G401.6 (cell line): ENCODE measurements at regions not wholly inside any gene's neighbourhood (a gene's known extent, or its start where the extent isn't known, plus 50 kb on each side); places are given as distances from the start of the nearest gene placed in this dataset.

Experiments
- FAIRE-seq: peaks from 2 replicates; lab custom pipeline; 2012; peaks lifted over from hg19 to GRCh38; lab: Jason Lieb, UNC

DNA sequence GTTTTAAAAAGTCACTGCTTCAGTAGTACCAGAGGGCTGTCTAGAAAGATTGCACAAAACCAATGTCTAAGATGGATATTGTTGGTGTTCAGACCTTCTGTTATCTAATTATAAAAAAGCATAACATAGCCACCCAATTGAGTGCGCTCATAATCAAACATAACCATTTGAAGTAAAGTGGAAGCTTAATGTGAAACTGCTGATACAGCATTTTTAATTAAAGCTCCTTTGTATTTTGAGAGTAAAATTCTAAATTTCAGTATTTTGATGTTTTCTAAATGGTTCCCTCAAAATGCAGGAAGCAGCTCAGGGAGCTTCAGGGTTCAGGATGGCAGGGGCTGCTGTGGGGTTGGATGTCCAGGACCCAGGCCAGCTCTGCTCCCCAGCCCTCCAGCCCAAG lies 291.8 kb upstream of the ZFP64 start:
- FAIRE-seq, result no peak

GRCh38 chr20:52482044-52482443 lies 290.5 kb upstream of the ZFP64 start:
- FAIRE-seq, result no peak

- FAIRE-seq, result no peak
These were observed 289.9 kb upstream of the ZFP64 start for GRCh38 chr20:52481443-52481842.

GRCh38 chr20:52476074-52476750 lies 284.6 kb upstream of the ZFP64 start:
- FAIRE-seq, result no peak

GRCh38 chr20:52473186-52473585 lies 281.6 kb upstream of the ZFP64 start:
- no peak for FAIRE-seq

DNA sequence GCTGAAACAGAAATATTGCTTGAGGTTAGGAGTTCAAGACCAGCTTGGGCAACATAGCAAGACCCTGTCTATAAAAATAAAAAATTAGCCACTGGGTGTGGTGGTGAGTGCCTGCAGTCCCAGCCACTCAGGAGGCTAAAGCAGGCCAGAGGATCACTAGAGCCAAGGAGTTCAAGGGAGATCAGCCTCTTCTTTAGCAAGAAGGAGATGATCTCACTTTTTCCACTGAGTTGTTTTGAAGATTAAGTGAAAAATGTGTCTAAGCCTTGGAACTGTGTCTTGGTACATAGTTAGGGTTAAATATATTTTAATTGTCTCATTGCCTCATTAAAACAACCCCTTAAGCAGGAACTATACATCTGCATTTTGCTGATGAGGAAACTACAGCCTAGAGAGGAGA lies 279.0 kb upstream of the ZFP64 start:
- no peak for FAIRE-seq

- FAIRE-seq, result no peak
These were observed 277.5 kb upstream of the ZFP64 start for GRCh38 chr20:52469128-52469527.

DNA sequence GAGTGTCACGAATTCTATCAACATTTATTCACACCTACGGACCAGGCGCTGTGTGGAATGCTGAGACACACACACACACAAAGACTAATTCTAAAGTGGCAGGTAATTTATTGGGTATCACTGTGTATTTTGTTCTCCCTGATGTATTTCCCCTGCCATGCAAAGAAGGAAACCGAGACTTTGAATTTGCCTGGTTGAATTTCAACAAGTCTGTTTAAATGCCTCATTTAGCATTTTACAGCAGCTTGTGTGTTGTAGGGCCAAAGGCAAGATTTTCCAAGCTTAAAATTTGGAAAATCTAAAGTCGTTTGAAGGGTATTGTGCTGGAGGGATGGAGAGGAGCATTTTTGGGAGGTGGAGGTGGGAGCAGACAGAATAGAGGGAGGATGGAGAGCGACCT lies 274.4 kb upstream of the ZFP64 start:
- no peak for FAIRE-seq

DNA sequence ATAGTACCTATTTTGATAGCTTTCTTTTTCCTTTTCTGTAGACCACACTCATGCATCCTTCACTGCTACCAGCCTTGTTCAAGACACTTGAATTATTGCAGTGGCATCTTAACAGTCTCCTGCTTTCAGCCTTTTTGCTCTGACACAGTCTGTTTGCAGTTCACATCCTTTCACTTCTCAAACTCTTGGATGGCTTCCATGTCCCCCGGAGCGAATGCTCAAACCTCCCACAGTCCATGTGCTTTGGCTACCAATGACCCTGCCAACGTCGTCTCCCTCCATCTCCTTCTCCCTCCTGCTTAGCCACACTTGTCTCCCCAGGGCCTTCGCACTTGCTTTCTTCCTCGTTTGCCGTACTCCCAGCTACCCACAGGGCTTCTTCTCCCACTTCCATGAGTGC lies 270.0 kb upstream of the ZFP64 start:
- no peak for FAIRE-seq

- no peak for FAIRE-seq
These were observed 267.6 kb upstream of the ZFP64 start for GRCh38 chr20:52459150-52459549.

DNA sequence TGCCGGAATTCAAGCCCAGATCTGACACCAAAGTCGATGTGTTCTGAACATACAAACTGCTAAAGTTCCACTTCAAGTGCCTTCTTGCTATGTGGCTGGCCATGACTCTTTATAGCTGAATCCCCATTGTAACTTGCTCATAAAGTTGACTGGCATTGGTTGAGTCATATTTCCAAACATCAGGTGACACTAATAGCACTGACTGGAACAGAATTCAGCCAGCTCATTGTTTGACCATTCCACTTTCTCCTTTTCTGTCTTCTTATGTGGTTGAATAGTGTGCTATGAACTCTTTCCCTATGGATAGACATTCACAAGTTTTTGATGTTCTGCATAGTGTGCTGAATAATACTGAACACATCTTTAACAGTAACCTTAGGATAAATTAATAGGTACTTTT lies 266.2 kb upstream of the ZFP64 start:
- no peak for FAIRE-seq

GRCh38 chr20:52454660-52455059 lies 263.1 kb upstream of the ZFP64 start:
- FAIRE-seq, result no peak

GRCh38 chr20:52448513-52449232 lies 257.1 kb upstream of the ZFP64 start:
- no peak for FAIRE-seq

DNA sequence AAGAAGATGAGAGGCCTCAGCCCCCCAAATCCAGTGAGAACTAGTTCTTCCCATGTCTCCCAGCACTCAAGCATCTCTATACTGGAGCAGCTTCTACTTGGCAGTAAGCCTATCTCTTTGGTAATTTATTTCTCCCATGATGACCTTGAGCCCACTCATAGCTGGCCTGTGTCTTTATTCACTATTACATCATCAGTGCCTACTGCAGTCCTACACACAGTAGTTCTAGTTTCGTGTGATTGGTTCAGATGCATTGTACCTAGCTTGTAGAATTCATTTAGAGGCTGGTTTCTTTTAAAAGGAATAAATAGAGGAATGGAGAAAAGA lies 255.6 kb upstream of the ZFP64 start:
- no peak for FAIRE-seq

- FAIRE-seq, result no peak
These were observed 255.0 kb upstream of the ZFP64 start for GRCh38 chr20:52446421-52447224.

- no peak for FAIRE-seq
These were observed 252.9 kb upstream of the ZFP64 start for GRCh38 chr20:52444455-52444854.

GRCh38 chr20:52443874-52444273 lies 252.3 kb upstream of the ZFP64 start:
- FAIRE-seq, result no peak

GRCh38 chr20:52441710-52442109 lies 250.1 kb upstream of the ZFP64 start:
- FAIRE-seq, result no peak

DNA sequence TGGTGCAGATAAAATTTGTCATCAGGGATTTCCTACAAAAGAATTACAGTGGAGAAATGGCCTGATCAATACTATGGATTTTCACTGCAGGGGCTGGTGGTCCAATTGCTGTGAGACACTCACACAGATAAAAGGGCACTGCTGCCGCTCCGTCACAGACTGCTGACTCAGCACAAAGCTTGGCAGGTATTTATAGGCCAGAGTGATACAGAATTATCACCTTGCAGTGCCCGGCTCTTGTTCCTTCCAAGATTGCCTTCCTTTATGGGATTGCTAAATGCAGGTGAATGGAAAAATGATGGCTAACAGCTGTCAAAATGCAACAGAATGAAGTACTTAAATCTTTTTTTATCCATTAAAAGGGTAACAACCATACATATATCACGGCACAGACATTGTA lies 247.8 kb upstream of the ZFP64 start:
- no peak for FAIRE-seq

- FAIRE-seq, result no peak
These were observed 246.9 kb upstream of the ZFP64 start for GRCh38 chr20:52438326-52438963.

GRCh38 chr20:52434453-52434852 lies 242.9 kb upstream of the ZFP64 start:
- FAIRE-seq, result no peak

GRCh38 chr20:52434041-52434425 lies 242.5 kb upstream of the ZFP64 start:
- FAIRE-seq, result no peak
